ENCODE measurements at regions not wholly inside any gene's neighbourhood (a gene's known extent, or its start where the extent isn't known, plus 50 kb on each side); places are given as distances from the start of the nearest gene placed in this dataset.

GRCh38 chr9:27763831-27764230 lies 190.6 kb upstream of the C9orf72 start:
- no peak for DNase-seq (ENCODE audit: extremely low spot score)
- Histone ChIP-seq H3K4me1 (no peaks in the 10 kb centered on the region), H3K27me3 (no peaks in the 10 kb centered on the region), H3K36me3 (no peaks in the 10 kb centered on the region), H3K4me3 (no peak overlapping the region), H3K27ac (replicated peaks in 1 of 4) (no peak overlapping the region), H3K9me3 (no peaks in the 10 kb centered on the region)
- TF ChIP-seq EP300 (IDR thresholded peaks at IDR 0.05) (no peak), CTCF (IDR thresholded peaks at IDR 0.05) (no peak), POLR2A (IDR thresholded peaks at IDR 0.05; ENCODE audit: low read depth) (no peak), POLR2AphosphoS5 (IDR thresholded peaks at IDR 0.05) (no peak)
- intact Hi-C loops (cut with DNase I), result no loop called here
- 94% methylated on average over 7 of the region's 7 CpGs for WGBS

GRCh38 chr9:27765266-27766072 lies 192.2 kb upstream of the C9orf72 start:
- no peak overlapping the region for H3K27ac ChIP-seq (replicated peaks in 1 of 4)
- no peaks in the 10 kb centered on the region for H3K36me3 ChIP-seq
- H3K4me3 ChIP-seq, result no peak overlapping the region
- H3K27me3 ChIP-seq, result no peaks in the 10 kb centered on the region
- H3K9me3 ChIP-seq, result no peaks in the 10 kb centered on the region
- TF ChIP-seq EP300 (IDR thresholded peaks at IDR 0.05), result no peak
- no peak for TF ChIP-seq POLR2A (IDR thresholded peaks at IDR 0.05; ENCODE audit: low read depth)
- no peak for TF ChIP-seq CTCF (IDR thresholded peaks at IDR 0.05)
- 53% methylated on average over 1 of the region's 1 CpG for WGBS
- intact Hi-C loops (cut with DNase I), result no loop called here
- no peak for DNase-seq (ENCODE audit: extremely low spot score)
- no peaks in the 10 kb centered on the region for H3K4me1 ChIP-seq

- intact Hi-C loops (cut with DNase I), result no loop called here
- DNase-seq (ENCODE audit: extremely low spot score), result no peak
- TF ChIP-seq POLR2AphosphoS5 (IDR thresholded peaks at IDR 0.05), result no peak
- TF ChIP-seq POLR2A (IDR thresholded peaks at IDR 0.05; ENCODE audit: low read depth), result no peak
- TF ChIP-seq CTCF (IDR thresholded peaks at IDR 0.05), result no peak
- TF ChIP-seq EP300 (IDR thresholded peaks at IDR 0.05), result no peak
- H3K4me1 ChIP-seq, result no peaks in the 10 kb centered on the region
- no peak overlapping the region for H3K4me3 ChIP-seq
- H3K27ac ChIP-seq (replicated peaks in 1 of 4), result no peak overlapping the region
- H3K36me3 ChIP-seq, result no peaks in the 10 kb centered on the region
- 77% methylated on average over 3 of the region's 3 CpGs for WGBS
- no peaks in the 10 kb centered on the region for H3K27me3 ChIP-seq
- H3K9me3 ChIP-seq, result no peaks in the 10 kb centered on the region
Observed at GRCh38 chr9:27766073-27766835, 193.0 kb upstream of the C9orf72 start.

- Histone ChIP-seq H3K4me1 (no peaks in the 10 kb centered on the region), H3K36me3 (no peaks in the 10 kb centered on the region), H3K27ac (replicated peaks in 1 of 4) (no peak overlapping the region), H3K27me3 (no peaks in the 10 kb centered on the region), H3K4me3 (no peak overlapping the region), H3K9me3 (no peaks in the 10 kb centered on the region)
- intact Hi-C loops (cut with DNase I), result no loop called here
- DNase-seq (ENCODE audit: extremely low spot score), result no peak
- no peak for TF ChIP-seq CTCF (IDR thresholded peaks at IDR 0.05)
- no peak for TF ChIP-seq POLR2A (IDR thresholded peaks at IDR 0.05; ENCODE audit: low read depth)
- TF ChIP-seq EP300 (IDR thresholded peaks at IDR 0.05), result no peak
- TF ChIP-seq POLR2AphosphoS5 (IDR thresholded peaks at IDR 0.05), result no peak
- 86% methylated on average over 3 of the region's 3 CpGs for WGBS
Observed at GRCh38 chr9:27768781-27769180, 195.5 kb upstream of the C9orf72 start.

Data from esophagus muscularis mucosa (tissue), 4 donors.